HL-60 (cell line): ENCODE measurements at regions not wholly inside any gene's neighbourhood (a gene's known extent, or its start where the extent isn't known, plus 50 kb on each side); places are given as distances from the start of the nearest gene placed in this dataset.

Experiments
- DNase-seq, 2 experiments: peaks; one replicate each; pipeline ENCODE4 v3.0.0-alpha.2; 2010 to 2020; ENCODE audit warnings: low read depth in 1 of 2, low spot score in 1 of 2
- H3K27ac ChIP-seq: fragments of 250-450 bp; sonication (Bioruptor Pico); replicated peaks from 2 replicates; pipeline ENCODE4 v1.5.1; 2020; ENCODE audit warnings: mild to moderate bottlenecking, moderate library complexity
- H3K27me3 ChIP-seq: fragments of 250-450 bp; sonication (Bioruptor Pico); 2 replicates; pipeline ENCODE4 v1.5.1; 2021; ENCODE audit warnings: mild to moderate bottlenecking, moderate library complexity; ENCODE audit not compliant: insufficient read depth, poor library complexity, severe bottlenecking
- H3K4me3 ChIP-seq: replicated peaks from 2 replicates; pipeline ENCODE4 v1.5.1; 2011; ENCODE audit warnings: mild to moderate bottlenecking, control low read depth, low read length; ENCODE audit not compliant: insufficient read depth
- GABPA ChIP-seq: IDR thresholded peaks from 2 replicates; pipeline ENCODE4 v1.6.1; 2012; ENCODE audit warnings: low read depth
- POLR2AphosphoS5 ChIP-seq: IDR thresholded peaks from 2 replicates; pipeline ENCODE4 v1.6.1; 2012; ENCODE audit warnings: low read depth
- SPI1 ChIP-seq: IDR thresholded peaks from 2 replicates; pipeline ENCODE4 v1.6.1; 2012; ENCODE audit warnings: low read depth, mild to moderate bottlenecking, borderline replicate concordance
- TF ChIP-seq, protein P1 (sequence below): IDR thresholded peaks from one replicate; pipeline ENCODE4 v1.5.1; 2011; ENCODE audit warnings: low read length, control low read depth, inconsistent platforms; ENCODE audit not compliant: insufficient read depth
- TF ChIP-seq, protein P2 (sequence below): IDR thresholded peaks from 2 replicates; pipeline ENCODE4 v1.6.1; 2012; ENCODE audit warnings: low read depth; ENCODE audit not compliant: insufficient replicate concordance

- H3K27ac ChIP-seq = no peak overlapping the region
- no peak overlapping the region for H3K4me3 ChIP-seq
- DNase-seq = no peak
- no peak for TF ChIP-seq SPI1
- TF ChIP-seq, protein P1, sequence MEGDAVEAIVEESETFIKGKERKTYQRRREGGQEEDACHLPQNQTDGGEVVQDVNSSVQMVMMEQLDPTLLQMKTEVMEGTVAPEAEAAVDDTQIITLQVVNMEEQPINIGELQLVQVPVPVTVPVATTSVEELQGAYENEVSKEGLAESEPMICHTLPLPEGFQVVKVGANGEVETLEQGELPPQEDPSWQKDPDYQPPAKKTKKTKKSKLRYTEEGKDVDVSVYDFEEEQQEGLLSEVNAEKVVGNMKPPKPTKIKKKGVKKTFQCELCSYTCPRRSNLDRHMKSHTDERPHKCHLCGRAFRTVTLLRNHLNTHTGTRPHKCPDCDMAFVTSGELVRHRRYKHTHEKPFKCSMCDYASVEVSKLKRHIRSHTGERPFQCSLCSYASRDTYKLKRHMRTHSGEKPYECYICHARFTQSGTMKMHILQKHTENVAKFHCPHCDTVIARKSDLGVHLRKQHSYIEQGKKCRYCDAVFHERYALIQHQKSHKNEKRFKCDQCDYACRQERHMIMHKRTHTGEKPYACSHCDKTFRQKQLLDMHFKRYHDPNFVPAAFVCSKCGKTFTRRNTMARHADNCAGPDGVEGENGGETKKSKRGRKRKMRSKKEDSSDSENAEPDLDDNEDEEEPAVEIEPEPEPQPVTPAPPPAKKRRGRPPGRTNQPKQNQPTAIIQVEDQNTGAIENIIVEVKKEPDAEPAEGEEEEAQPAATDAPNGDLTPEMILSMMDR = no peak
- no peak for TF ChIP-seq POLR2AphosphoS5
- TF ChIP-seq GABPA = no peak
- TF ChIP-seq, protein P2, sequence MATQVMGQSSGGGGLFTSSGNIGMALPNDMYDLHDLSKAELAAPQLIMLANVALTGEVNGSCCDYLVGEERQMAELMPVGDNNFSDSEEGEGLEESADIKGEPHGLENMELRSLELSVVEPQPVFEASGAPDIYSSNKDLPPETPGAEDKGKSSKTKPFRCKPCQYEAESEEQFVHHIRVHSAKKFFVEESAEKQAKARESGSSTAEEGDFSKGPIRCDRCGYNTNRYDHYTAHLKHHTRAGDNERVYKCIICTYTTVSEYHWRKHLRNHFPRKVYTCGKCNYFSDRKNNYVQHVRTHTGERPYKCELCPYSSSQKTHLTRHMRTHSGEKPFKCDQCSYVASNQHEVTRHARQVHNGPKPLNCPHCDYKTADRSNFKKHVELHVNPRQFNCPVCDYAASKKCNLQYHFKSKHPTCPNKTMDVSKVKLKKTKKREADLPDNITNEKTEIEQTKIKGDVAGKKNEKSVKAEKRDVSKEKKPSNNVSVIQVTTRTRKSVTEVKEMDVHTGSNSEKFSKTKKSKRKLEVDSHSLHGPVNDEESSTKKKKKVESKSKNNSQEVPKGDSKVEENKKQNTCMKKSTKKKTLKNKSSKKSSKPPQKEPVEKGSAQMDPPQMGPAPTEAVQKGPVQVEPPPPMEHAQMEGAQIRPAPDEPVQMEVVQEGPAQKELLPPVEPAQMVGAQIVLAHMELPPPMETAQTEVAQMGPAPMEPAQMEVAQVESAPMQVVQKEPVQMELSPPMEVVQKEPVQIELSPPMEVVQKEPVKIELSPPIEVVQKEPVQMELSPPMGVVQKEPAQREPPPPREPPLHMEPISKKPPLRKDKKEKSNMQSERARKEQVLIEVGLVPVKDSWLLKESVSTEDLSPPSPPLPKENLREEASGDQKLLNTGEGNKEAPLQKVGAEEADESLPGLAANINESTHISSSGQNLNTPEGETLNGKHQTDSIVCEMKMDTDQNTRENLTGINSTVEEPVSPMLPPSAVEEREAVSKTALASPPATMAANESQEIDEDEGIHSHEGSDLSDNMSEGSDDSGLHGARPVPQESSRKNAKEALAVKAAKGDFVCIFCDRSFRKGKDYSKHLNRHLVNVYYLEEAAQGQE = no peak
- no peaks in the 10 kb centered on the region for H3K27me3 ChIP-seq
Measured at GRCh38 chr18:33873112-33873511, 295.1 kb downstream of the ASXL3 start.

DNA sequence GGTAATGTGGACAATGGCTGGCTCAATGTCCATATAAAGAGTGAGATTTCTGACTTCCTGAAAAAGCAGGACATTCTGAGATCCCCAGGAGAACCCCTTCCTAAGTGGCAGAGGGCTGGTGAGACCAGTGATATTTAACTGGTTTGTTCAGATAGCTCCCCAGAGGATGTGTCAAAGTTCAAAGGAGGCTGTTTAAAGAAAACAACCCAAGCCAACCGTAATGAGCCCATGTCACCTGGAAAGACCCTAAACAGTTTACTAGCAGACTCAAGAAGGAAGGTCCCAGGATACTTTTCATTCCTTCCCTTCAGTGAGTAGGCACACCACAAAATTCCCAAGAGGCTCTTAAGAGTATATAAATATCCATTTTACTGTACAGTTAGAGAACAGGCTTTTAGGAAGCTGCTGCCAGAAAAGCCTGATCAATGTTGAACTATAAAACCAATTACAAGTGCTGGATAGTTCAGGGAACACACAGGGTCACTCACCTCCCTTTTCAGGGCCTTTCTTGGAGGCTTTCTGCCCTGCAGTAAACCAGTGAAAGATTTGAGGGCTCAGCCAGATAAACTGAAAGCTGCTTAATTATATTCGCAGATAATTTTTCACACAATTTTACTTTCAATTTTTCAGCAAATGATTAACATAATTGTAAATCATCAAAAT is 293.5 kb downstream of the ASXL3 start:
- TF ChIP-seq SPI1 = no peak
- no peak for TF ChIP-seq POLR2AphosphoS5
- TF ChIP-seq, protein P2 = no peak
- no peak overlapping the region for H3K27ac ChIP-seq
- DNase-seq = no peak

DNA sequence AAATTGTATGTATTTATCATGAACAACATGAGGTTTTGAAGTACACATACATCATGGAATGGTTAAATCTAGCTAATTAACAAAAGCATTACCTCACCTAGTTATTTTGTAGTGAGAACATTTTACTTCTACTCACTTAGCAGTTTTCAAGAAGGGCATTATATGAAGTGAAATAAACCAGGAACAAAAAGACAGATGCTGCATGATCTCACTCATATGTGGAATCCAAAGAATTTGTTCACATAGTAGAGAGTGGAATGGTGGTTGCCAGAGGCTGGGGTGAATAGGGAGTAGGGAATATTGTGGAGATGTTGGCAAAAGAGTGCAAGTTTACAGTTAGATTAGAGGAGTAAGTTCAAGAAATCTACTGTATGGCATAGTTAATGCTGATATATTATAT is 292.0 kb downstream of the ASXL3 start:
- no peak overlapping the region for H3K4me3 ChIP-seq
- TF ChIP-seq GABPA = no peak
- H3K27ac ChIP-seq = no peak overlapping the region
- no peaks in the 10 kb centered on the region for H3K27me3 ChIP-seq
- no peak for DNase-seq

More for the DNA sequence above, 293.5 kb downstream of the ASXL3 start:
- Histone ChIP-seq H3K27me3 (no peaks in the 10 kb centered on the region), H3K4me3 (no peak overlapping the region)

GRCh38 chr18:33866386-33866785 is 288.4 kb downstream of the ASXL3 start:
- TF ChIP-seq, protein P1 = no peak
- TF ChIP-seq, protein P2 = no peak
- no peak for TF ChIP-seq SPI1
- no peak for TF ChIP-seq GABPA
- no peak for TF ChIP-seq POLR2AphosphoS5
- no peak overlapping the region for H3K4me3 ChIP-seq
- no peak for DNase-seq
- H3K27ac ChIP-seq = no peak overlapping the region
- no peaks in the 10 kb centered on the region for H3K27me3 ChIP-seq
